ENCODE measurements at regions not wholly inside any gene's neighbourhood (a gene's known extent, or its start where the extent isn't known, plus 50 kb on each side); places are given as distances from the start of the nearest gene placed in this dataset.

DNA sequence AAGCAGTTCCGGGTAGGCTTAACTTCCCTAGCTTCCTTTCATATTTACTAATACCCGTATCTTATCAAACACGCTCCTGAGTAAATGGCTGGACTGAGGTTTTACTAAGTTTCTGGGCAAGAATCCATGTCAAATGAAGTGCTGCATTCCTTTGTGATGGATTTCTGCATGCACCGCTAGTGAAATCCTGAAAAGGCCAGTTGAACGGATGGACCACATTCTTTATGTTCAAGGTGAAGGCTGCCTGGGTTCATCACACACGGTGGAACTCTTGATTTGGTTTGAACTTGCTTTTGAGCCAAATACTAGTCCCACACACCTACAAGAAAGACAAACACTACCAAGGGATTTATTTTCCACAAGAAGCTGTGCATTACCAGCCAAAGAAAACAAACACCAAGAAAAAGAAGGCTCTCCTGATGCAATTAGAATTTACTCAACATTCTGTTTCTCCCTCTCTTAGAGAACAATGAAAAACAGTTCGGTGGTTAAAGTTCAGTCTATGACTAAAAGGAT is 255.0 kb upstream of the SEMA3C start:
- H3K79me2 ChIP-seq (ENCODE audit: insufficient read depth, low read length), result no peaks in the 10 kb centered on the region
- no peaks in the 10 kb centered on the region for H4K20me1 ChIP-seq (ENCODE audit: insufficient read depth, low read length)
- POLR2A ChIA-PET, result no interaction called here
- no peaks in the 10 kb centered on the region; a peak in 1 of 5 replicates for H3K27me3 ChIP-seq (ENCODE audit: control insufficient read depth in 1 of 2, insufficient read depth in 2 of 2, low read length in 2 of 2)
- in situ Hi-C loops (cut with HindIII; ENCODE audit: extremely low pct_ligation_motif_present, low pct_unique_long_range_greater_than_20kb), result no loop called here
- no peak for DNase-seq (ENCODE audit: low spot score)
- BruUV-seq (replicated peaks), result no TSS peak
- CTCF ChIA-PET (ENCODE audit: low intra/inter-chr PET ratio, low total read pairs), result no interaction called here
- no peaks in the 10 kb centered on the region for H3K9me3 ChIP-seq (ENCODE audit: low read length)
- ATAC-seq, result no peak
- no peak overlapping the region for H3K9ac ChIP-seq (ENCODE audit: insufficient read depth, low read depth, low read length)
- 8% methylated on average over 7 of the region's 7 CpGs for WGBS (ENCODE audit: low lambda C conversion rate)
- H2AFZ ChIP-seq (ENCODE audit: low read length), result no peak overlapping the region
- intact Hi-C loops (cut with micrococcal nuclease; ENCODE audit: unreplicated experiment), result no loop called here
- H3K4me3 ChIP-seq (replicated peaks in 1 of 3; ENCODE audit: insufficient read depth in 1 of 3, low read depth in 2 of 3, low read length in 3 of 3), result no peak overlapping the region
- H3K4me1 ChIP-seq (ENCODE audit: insufficient read depth, low read length), result peaks cover 17% of the 10 kb centered on the region
- no peaks in the 10 kb centered on the region for H3K36me3 ChIP-seq (replicated peaks in 1 of 2; ENCODE audit: control insufficient read depth in 1 of 2, insufficient read depth in 2 of 2, low read length in 2 of 2)
- FAIRE-seq, result no peak
- no peak overlapping the region for H3K27ac ChIP-seq (ENCODE audit: extremely low read length, insufficient read depth, low read length)
- no peak overlapping the region for H3K4me2 ChIP-seq (ENCODE audit: low read depth, low read length)
- TF ChIP-seq, protein P1, sequence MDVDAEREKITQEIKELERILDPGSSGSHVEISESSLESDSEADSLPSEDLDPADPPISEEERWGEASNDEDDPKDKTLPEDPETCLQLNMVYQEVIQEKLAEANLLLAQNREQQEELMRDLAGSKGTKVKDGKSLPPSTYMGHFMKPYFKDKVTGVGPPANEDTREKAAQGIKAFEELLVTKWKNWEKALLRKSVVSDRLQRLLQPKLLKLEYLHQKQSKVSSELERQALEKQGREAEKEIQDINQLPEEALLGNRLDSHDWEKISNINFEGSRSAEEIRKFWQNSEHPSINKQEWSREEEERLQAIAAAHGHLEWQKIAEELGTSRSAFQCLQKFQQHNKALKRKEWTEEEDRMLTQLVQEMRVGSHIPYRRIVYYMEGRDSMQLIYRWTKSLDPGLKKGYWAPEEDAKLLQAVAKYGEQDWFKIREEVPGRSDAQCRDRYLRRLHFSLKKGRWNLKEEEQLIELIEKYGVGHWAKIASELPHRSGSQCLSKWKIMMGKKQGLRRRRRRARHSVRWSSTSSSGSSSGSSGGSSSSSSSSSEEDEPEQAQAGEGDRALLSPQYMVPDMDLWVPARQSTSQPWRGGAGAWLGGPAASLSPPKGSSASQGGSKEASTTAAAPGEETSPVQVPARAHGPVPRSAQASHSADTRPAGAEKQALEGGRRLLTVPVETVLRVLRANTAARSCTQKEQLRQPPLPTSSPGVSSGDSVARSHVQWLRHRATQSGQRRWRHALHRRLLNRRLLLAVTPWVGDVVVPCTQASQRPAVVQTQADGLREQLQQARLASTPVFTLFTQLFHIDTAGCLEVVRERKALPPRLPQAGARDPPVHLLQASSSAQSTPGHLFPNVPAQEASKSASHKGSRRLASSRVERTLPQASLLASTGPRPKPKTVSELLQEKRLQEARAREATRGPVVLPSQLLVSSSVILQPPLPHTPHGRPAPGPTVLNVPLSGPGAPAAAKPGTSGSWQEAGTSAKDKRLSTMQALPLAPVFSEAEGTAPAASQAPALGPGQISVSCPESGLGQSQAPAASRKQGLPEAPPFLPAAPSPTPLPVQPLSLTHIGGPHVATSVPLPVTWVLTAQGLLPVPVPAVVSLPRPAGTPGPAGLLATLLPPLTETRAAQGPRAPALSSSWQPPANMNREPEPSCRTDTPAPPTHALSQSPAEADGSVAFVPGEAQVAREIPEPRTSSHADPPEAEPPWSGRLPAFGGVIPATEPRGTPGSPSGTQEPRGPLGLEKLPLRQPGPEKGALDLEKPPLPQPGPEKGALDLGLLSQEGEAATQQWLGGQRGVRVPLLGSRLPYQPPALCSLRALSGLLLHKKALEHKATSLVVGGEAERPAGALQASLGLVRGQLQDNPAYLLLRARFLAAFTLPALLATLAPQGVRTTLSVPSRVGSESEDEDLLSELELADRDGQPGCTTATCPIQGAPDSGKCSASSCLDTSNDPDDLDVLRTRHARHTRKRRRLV (CRISPR knock-in tag; IDR thresholded peaks at IDR 0.05), result no peak
- TF ChIP-seq, protein P2, sequence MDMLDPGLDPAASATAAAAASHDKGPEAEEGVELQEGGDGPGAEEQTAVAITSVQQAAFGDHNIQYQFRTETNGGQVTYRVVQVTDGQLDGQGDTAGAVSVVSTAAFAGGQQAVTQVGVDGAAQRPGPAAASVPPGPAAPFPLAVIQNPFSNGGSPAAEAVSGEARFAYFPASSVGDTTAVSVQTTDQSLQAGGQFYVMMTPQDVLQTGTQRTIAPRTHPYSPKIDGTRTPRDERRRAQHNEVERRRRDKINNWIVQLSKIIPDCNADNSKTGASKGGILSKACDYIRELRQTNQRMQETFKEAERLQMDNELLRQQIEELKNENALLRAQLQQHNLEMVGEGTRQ (IDR thresholded peaks at IDR 0.05; ENCODE audit: low read depth, low read length), result no peak
- TF ChIP-seq, protein P2 (CRISPR knock-in tag; IDR thresholded peaks at IDR 0.05; ENCODE audit: borderline replicate concordance), result no peak
- TF ChIP-seq, protein P3, sequence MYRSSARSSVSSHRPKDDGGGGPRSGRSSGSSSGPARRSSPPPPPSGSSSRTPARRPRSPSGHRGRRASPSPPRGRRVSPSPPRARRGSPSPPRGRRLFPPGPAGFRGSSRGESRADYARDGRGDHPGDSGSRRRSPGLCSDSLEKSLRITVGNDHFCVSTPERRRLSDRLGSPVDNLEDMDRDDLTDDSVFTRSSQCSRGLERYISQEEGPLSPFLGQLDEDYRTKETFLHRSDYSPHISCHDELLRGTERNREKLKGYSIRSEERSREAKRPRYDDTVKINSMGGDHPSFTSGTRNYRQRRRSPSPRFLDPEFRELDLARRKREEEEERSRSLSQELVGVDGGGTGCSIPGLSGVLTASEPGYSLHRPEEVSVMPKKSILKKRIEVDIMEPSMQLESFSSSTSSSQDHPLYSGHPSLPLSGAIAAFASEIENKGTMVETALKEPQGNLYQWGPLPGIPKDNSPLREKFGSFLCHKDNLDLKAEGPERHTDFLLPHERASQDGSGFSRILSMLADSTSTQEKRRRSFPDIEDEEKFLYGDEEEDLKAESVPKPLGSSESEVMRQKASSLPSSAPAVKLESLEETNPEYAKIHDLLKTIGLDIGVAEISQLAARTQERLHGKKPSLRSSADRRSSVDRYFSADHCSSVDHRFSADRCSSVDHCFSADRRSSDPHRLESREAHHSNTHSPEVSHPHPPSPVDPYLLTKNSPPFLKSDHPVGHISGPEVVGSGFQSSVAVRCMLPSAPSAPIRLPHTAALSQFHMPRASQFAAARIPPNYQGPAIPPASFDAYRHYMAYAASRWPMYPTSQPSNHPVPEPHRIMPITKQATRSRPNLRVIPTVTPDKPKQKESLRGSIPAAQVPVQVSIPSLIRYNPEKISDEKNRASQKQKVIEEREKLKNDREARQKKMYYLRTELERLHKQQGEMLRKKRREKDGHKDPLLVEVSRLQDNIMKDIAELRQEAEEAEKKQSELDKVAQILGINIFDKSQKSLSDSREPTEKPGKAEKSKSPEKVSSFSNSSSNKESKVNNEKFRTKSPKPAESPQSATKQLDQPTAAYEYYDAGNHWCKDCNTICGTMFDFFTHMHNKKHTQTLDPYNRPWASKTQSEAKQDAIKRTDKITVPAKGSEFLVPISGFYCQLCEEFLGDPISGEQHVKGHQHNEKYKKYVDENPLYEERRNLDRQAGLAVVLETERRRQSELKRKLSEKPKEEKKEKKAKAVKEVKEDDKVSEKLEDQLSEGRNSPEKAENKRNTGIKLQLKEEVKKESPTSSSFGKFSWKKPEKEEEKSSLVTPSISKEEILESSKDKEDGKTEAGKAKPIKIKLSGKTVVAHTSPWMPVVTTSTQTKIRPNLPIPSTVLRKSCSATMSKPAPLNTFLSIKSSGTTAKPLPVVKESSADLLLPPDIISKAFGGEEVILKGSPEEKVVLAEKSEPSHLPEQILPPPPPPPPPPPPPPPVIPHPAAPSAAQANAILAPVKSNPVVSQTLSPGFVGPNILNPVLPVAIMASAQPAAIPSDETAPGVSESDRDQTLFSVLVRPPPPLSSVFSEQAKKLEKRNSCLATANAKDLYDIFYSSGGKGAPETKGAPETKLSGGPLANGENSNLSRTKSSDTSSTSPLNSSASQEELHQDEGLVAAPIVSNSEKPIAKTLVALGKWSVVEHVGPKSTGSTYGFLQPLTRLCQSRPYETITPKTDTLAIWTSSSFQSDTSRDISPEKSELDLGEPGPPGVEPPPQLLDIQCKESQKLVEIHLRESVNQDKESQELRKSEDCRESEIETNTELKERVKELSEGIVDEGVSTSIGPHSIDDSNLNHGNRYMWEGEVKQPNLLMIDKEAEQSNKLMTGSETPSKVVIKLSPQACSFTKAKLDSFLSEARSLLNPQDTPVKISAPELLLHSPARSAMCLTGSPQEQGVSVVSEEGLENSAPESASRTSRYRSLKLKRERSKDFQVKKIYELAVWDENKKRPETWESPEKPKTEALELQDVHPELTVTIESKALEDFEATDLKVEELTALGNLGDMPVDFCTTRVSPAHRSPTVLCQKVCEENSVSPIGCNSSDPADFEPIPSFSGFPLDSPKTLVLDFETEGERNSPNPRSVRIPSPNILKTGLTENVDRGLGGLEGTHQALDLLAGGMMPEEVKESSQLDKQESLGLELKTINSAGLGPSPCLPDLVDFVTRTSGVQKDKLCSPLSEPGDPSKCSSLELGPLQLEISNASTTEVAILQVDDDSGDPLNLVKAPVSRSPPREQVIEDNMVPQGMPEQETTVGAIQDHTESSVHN (CRISPR knock-in tag; IDR thresholded peaks at IDR 0.05), result no peak
- no peak for TF ChIP-seq YY1 (IDR thresholded peaks at IDR 0.05; ENCODE audit: insufficient read depth, insufficient replicate concordance, low read depth, low read length)
- no peak for TF ChIP-seq ZFP41 (CRISPR knock-in tag; IDR thresholded peaks at IDR 0.05; ENCODE audit: borderline replicate concordance)
- TF ChIP-seq ZNF263 (CRISPR knock-in tag; IDR thresholded peaks at IDR 0.05), result no peak
- no peak for TF ChIP-seq ZNF326 (CRISPR knock-in tag; IDR thresholded peaks at IDR 0.05; ENCODE audit: borderline replicate concordance)
- no peak for TF ChIP-seq XRCC5 (optimal IDR thresholded peaks at IDR 0.05; ENCODE audit: low read length)

Data from HepG2 (cell line).